ENCODE measurements at regions not wholly inside any gene's neighbourhood (a gene's known extent, or its start where the extent isn't known, plus 50 kb on each side); places are given as distances from the start of the nearest gene placed in this dataset.

GRCh38 chr5:107310181-107310580, 360.6 kb downstream of the EFNA5 start:
- Histone ChIP-seq H3K4me1 (ENCODE audit: control insufficient read depth in 2 of 2, insufficient read depth in 2 of 2, low read length in 2 of 2) (no peaks in the 10 kb centered on the region), H4K20me1 (ENCODE audit: control insufficient read depth, insufficient read depth, low read length, poor library complexity, severe bottlenecking) (no peaks in the 10 kb centered on the region), H3K9me3 (ENCODE audit: control extremely low read depth in 1 of 3, control insufficient read depth in 2 of 3, insufficient read depth in 1 of 3, low read length in 2 of 3) (no peaks in the 10 kb centered on the region), H2AFZ (ENCODE audit: insufficient read depth, low read depth, low read length, poor library complexity, severe bottlenecking) (no peak overlapping the region), H3K79me2 (ENCODE audit: control insufficient read depth, insufficient read depth, low read length) (no peaks in the 10 kb centered on the region), H3K27me3 (replicated peaks in 1 of 4; ENCODE audit: control extremely low read depth in 1 of 4, control insufficient read depth in 3 of 4, insufficient read depth in 4 of 4, low read length in 3 of 4) (no peaks in the 10 kb centered on the region), H3K27ac (ENCODE audit: low read length in 2 of 2) (no peak overlapping the region), H3K4me3 (ENCODE audit: control extremely low read depth in 1 of 5, extremely low read depth in 1 of 5, insufficient read depth in 1 of 5, low read depth in 2 of 5, low read length in 4 of 5) (no peak overlapping the region), H3K9ac (ENCODE audit: low read length) (no peak overlapping the region), H3K4me2 (replicated peaks; ENCODE audit: low read depth, low read length, poor library complexity, severe bottlenecking) (no peak overlapping the region), H3K36me3 (replicated peaks in 1 of 2; ENCODE audit: control extremely low read depth in 1 of 2, control insufficient read depth in 1 of 2, extremely low read depth in 1 of 2, insufficient read depth in 2 of 2, low read length in 1 of 2) (no peaks in the 10 kb centered on the region)
- Mint-ChIP-seq H3K9me3 (ENCODE audit: insufficient read depth) (no peaks in the 10 kb centered on the region), H3K27me3 (no peaks in the 10 kb centered on the region), H3K4me3 (no peak overlapping the region), H3K27ac (no peak overlapping the region), H3K4me1 (no peaks in the 10 kb centered on the region)
- ATAC-seq (ENCODE audit: low read depth): no peak
- no CpG with 5 or more reads among the region's 1 CpG for WGBS (ENCODE audit: insufficient coverage)
- CTCF ChIA-PET: no interaction called here
- intact Hi-C loops (cut with micrococcal nuclease): no loop called here
- POLR2A ChIA-PET: no interaction called here
- no peak for DNase-seq
- TF ChIP-seq EZH2 (IDR thresholded peaks at IDR 0.05; ENCODE audit: borderline replicate concordance, insufficient read depth, low read depth, low read length, poor library complexity, severe bottlenecking) (no peak), CTCF (IDR thresholded peaks at IDR 0.05) (no peak)

- H3K36me3 ChIP-seq (replicated peaks in 1 of 2; ENCODE audit: control extremely low read depth in 1 of 2, control insufficient read depth in 1 of 2, extremely low read depth in 1 of 2, insufficient read depth in 2 of 2, low read length in 1 of 2): no peaks in the 10 kb centered on the region
- H4K20me1 ChIP-seq (ENCODE audit: control insufficient read depth, insufficient read depth, low read length, poor library complexity, severe bottlenecking): no peaks in the 10 kb centered on the region
- H3K27me3 Mint-ChIP-seq: no peaks in the 10 kb centered on the region
- WGBS (ENCODE audit: insufficient coverage): 100% methylated on average over 1 of the region's 3 CpGs
- no peak overlapping the region for H3K4me2 ChIP-seq (replicated peaks; ENCODE audit: low read depth, low read length, poor library complexity, severe bottlenecking)
- H3K79me2 ChIP-seq (ENCODE audit: control insufficient read depth, insufficient read depth, low read length): no peaks in the 10 kb centered on the region
- H3K4me3 Mint-ChIP-seq: no peak overlapping the region
- no peaks in the 10 kb centered on the region for H3K4me1 Mint-ChIP-seq
- H3K4me3 ChIP-seq (ENCODE audit: control extremely low read depth in 1 of 5, extremely low read depth in 1 of 5, insufficient read depth in 1 of 5, low read depth in 2 of 5, low read length in 4 of 5): no peak overlapping the region
- intact Hi-C loops (cut with micrococcal nuclease): no loop called here
- POLR2A ChIA-PET: no interaction called here
- H3K9me3 Mint-ChIP-seq (ENCODE audit: insufficient read depth): no peaks in the 10 kb centered on the region
- H3K27me3 ChIP-seq (replicated peaks in 1 of 4; ENCODE audit: control extremely low read depth in 1 of 4, control insufficient read depth in 3 of 4, insufficient read depth in 4 of 4, low read length in 3 of 4): no peaks in the 10 kb centered on the region
- H3K4me1 ChIP-seq (ENCODE audit: control insufficient read depth in 2 of 2, insufficient read depth in 2 of 2, low read length in 2 of 2): no peaks in the 10 kb centered on the region
- DNase-seq: no peak
- H3K27ac Mint-ChIP-seq: no peak overlapping the region
- no peak for TF ChIP-seq EZH2 (IDR thresholded peaks at IDR 0.05; ENCODE audit: borderline replicate concordance, insufficient read depth, low read depth, low read length, poor library complexity, severe bottlenecking)
- TF ChIP-seq CTCF (IDR thresholded peaks at IDR 0.05): no peak
- no peak overlapping the region for H2AFZ ChIP-seq (ENCODE audit: insufficient read depth, low read depth, low read length, poor library complexity, severe bottlenecking)
- ATAC-seq (ENCODE audit: low read depth): no peak
- CTCF ChIA-PET: no interaction called here
- no peak overlapping the region for H3K9ac ChIP-seq (ENCODE audit: low read length)
- no peaks in the 10 kb centered on the region for H3K9me3 ChIP-seq (ENCODE audit: control extremely low read depth in 1 of 3, control insufficient read depth in 2 of 3, insufficient read depth in 1 of 3, low read length in 2 of 3)
- H3K27ac ChIP-seq (ENCODE audit: low read length in 2 of 2): no peak overlapping the region
Measured at GRCh38 chr5:107306594-107306993, 364.1 kb downstream of the EFNA5 start.
